GM12892 (cell line): ENCODE measurements at regions not wholly inside any gene's neighbourhood (a gene's known extent, or its start where the extent isn't known, plus 50 kb on each side); places are given as distances from the start of the nearest gene placed in this dataset.

ENCODE experiments used
- POLR2A ChIP-seq: IDR thresholded peaks from 2 replicates; pipeline ENCODE4 v1.6.1; 2011; ENCODE audit warnings: low read depth, low read length, control low read depth
- POLR2AphosphoS5 ChIP-seq: IDR thresholded peaks from 2 replicates; pipeline ENCODE4 v1.6.1; 2011; ENCODE audit warnings: low read depth, low read length, control low read depth

GRCh38 chrX:125758819-125759218 lies 407.3 kb downstream of the DCAF12L2 start:
- TF ChIP-seq POLR2A, result no peak
- no peak for TF ChIP-seq POLR2AphosphoS5
